Choroid plexus epithelial cell (primary cell): ENCODE measurements at regions not wholly inside any gene's neighbourhood (a gene's known extent, or its start where the extent isn't known, plus 50 kb on each side); places are given as distances from the start of the nearest gene placed in this dataset.

Experiments
- DNase-seq: peaks from one replicate; pipeline ENCODE4 v3.0.0-alpha.2; 2010; ENCODE audit warnings: low read depth
- H3K4me3 ChIP-seq: 2 replicates; pipeline ENCODE4 v1.5.1; 2011; ENCODE audit warnings: low read depth, mild to moderate bottlenecking, control low read depth, low read length, moderate library complexity
- TF ChIP-seq, protein P1 (sequence below): conservative IDR thresholded peaks from 2 replicates; pipeline ENCODE4 v1.5.1; 2011; ENCODE audit warnings: low read depth, mild to moderate bottlenecking, control low read depth, inconsistent platforms, low read length, moderate library complexity

DNA sequence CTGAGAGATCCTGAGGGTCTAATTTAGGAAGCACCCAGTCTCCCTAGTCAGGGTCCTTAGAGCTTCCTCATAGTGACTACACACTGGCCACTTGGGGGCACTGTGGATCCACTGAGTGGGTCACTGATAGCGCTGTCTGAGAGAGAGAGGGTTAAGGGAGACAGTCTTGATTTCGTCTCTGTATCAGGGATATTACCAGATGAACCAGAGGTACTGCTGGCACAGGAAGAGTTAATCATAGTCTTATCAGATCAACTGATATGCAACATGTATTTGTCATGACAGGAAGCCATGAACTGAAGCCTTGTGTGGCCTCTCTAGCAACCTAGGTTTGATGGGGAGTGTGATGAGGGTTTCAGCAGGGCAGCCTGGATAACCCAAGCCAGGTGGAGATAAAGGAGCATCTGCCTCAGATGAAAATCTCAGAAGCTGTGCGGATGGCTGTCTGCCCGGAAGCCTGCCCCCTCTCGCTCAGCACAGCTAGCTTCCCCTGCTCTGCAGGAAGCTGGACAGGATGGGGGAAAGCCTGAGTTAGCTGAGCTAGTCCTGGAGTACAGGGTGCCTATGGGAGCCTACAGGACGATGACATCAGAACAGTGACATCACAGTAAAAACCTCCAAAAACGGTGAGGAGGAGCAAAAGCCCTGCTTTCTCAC is 214.0 kb upstream of the PRSS1 start:
- TF ChIP-seq, protein P1, sequence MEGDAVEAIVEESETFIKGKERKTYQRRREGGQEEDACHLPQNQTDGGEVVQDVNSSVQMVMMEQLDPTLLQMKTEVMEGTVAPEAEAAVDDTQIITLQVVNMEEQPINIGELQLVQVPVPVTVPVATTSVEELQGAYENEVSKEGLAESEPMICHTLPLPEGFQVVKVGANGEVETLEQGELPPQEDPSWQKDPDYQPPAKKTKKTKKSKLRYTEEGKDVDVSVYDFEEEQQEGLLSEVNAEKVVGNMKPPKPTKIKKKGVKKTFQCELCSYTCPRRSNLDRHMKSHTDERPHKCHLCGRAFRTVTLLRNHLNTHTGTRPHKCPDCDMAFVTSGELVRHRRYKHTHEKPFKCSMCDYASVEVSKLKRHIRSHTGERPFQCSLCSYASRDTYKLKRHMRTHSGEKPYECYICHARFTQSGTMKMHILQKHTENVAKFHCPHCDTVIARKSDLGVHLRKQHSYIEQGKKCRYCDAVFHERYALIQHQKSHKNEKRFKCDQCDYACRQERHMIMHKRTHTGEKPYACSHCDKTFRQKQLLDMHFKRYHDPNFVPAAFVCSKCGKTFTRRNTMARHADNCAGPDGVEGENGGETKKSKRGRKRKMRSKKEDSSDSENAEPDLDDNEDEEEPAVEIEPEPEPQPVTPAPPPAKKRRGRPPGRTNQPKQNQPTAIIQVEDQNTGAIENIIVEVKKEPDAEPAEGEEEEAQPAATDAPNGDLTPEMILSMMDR, result peak; percentile 97
- DNase-seq, result peak; percentile 93
- no peak overlapping the region for H3K4me3 ChIP-seq

DNA sequence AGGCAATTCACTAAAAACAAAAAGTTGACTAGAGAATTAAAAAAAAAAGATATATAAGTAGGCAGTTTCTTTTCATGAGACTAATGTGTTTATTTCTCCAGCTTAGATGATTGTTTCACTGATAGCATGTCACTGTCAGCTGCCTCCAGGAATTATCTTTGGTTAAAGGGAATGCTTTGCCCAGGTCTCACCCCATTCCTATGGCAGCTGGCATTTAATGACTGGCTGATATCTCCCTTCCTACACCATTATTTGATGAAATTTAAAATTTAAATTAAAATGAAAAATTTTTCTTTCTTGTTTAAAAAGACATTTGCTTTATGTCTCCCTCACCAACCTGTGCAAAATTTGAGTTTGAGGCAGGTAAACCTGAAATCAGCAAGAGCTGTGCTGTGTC is 214.5 kb upstream of the PRSS1 start:
- TF ChIP-seq, protein P1, result no peak
- DNase-seq, result no peak
- H3K4me3 ChIP-seq, result no peak overlapping the region

DNA sequence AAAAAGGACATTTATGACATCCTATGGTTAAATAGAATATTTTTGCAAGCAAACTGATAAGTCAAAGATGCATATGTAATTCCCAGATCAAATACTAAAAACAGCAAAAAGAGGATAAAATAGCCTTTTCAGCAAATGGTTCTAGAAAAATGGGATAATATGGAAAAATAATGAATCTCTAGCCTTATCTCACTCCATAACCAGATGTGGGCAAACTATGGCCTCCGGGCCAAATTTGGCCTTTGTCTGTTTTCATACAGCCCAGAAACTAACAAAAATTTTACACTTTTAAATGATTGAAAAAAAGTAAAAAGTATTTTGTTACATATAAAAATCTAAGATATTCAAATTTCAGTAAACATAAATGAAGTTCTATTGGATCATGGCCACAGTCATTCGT is 215.4 kb upstream of the PRSS1 start:
- TF ChIP-seq, protein P1, result no peak
- H3K4me3 ChIP-seq, result no peak overlapping the region
- DNase-seq, result no peak

DNA sequence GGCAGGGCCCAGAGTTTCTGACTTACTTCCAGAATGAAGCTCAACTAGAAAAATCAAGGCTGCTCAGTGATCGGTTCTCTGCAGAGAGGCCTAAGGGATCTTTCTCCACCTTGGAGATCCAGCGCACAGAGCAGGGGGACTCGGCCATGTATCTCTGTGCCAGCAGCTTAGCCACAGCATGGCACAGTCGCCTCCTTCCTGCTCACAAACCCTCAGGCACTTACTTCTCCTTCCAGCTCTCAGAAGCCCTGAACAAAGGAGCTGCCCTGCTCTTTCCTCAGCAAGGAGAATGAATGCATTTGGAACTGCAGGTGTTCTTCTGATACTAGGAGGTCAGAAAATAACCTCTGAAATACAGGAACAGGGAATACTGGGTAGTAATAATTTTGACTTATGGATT is 219.7 kb upstream of the PRSS1 start:
- H3K4me3 ChIP-seq, result no peak overlapping the region
- TF ChIP-seq, protein P1, result no peak
- no peak for DNase-seq

DNA sequence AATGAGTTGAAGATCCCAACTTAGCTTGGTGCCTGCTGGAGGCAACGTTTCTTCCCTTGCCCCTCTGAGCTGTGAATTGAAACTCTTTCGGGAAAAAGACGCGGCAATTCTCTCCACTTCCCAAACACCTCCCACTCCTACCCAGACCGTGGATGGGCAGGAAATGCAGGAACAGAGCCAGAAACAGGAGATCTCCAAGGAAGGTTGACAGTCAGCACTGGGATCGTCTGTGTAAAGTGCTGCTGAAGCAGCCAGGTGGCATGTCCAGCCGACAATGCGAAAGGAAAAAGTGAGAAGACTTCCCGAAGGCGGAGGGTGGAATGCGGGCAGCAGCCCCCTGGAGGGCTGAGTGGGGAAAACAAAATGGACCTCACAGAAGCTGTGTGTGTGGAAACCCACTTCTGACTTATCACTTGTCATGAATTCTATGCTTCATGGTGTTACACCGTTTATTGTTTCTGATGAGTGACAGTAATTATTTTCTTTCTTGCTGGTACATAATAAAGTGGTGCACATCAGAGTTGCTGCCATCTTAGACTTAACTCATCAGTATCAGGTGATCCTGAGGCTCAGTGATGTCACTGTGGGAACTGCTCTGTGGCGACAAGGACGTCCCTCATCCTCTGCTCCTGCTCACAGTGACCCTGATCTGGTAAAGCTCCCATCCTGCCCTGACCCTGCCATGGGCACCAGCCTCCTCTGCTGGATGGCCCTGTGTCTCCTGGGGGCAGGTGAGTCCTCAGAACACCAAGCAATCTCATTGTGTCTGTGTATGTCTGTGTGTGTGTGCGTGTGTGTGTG is 220.5 kb upstream of the PRSS1 start:
- TF ChIP-seq, protein P1, result peak; percentile 11
- no peak overlapping the region for H3K4me3 ChIP-seq

DNA sequence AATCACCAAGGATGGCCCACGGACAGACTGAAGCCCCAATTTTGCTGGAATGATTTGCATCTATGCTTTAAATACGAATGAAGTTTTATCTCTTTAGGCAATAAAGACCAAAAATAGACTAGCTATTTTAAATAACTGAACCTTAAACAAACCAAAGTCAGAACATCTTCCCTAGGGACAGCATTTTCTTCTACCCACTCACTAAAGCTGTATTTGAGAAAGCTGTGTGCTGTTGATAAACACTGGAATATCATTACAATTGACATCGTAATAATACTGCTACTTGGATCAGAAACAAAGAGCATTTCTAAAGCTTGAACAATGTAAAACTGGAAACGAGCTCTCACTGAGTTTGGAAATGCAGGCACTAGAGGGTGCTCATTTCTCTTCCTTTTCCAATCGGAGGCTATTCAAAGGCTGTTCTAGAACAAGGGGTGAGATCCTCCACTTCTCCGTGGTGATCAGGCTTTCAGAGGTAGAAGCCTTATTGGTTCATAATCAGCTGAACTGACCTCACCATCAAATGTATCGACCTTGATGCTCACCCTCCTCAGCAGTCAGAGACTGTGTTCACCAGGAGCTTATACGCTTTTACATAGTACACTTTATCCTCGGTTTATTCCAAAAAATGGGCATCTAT is 225.3 kb upstream of the PRSS1 start:
- DNase-seq, result peak; percentile 39
- H3K4me3 ChIP-seq, result no peak overlapping the region
- TF ChIP-seq, protein P1, result peak; percentile 46

More for the DNA sequence above, 220.5 kb upstream of the PRSS1 start:
- no peak for DNase-seq
